GM12865 (cell line): ENCODE measurements at regions not wholly inside any gene's neighbourhood (a gene's known extent, or its start where the extent isn't known, plus 50 kb on each side); places are given as distances from the start of the nearest gene placed in this dataset.

Experiments
- DNase-seq: peaks from one replicate; pipeline ENCODE4 v3.0.0; 2010; ENCODE audit warnings: low read depth
- H3K4me3 ChIP-seq: 2 replicates; pipeline ENCODE4 v1.5.1; 2011; ENCODE audit warnings: mild to moderate bottlenecking, low read depth, low read length, control low read depth
- CTCF ChIP-seq: IDR thresholded peaks from 2 replicates; pipeline ENCODE4 v1.5.1; 2011; ENCODE audit warnings: low read length, control low read depth, low read depth, inconsistent platforms; ENCODE audit not compliant: insufficient read depth; ENCODE audit errors: missing control alignments

DNA sequence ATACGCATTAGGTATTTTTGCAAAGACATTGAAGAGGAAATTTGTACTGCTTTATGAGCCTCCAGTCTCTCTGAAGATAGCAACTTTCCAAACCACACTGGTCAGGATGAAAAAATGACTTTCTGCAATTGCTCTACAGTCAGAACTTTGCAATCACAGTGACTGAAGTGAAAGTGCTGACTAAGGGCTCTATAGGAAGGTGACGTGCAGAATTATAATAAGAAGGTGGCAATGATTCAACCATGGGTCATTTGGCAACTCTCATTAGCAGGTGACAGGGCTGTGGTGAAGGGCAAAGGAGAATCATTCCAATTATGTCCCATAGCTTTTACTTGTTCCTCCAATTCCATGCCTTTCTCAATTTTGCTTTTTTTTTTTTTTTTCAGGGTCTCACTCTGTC, 311.0 kb downstream of the ANKRD30A start:
- TF ChIP-seq CTCF = no peak
- no peak for DNase-seq
- no peak overlapping the region for H3K4me3 ChIP-seq

- peak; percentile 2 for DNase-seq
- TF ChIP-seq CTCF = no peak
- H3K4me3 ChIP-seq = no peak overlapping the region
Measured at GRCh38 chr10:37434091-37434490, 308.7 kb downstream of the ANKRD30A start.
